Fibroblast of skin of left quadriceps (primary cell): ENCODE measurements at regions not wholly inside any gene's neighbourhood (a gene's known extent, or its start where the extent isn't known, plus 50 kb on each side); places are given as distances from the start of the nearest gene placed in this dataset.
A peak's percentile ranks its signal among the peaks of the same experiment; 100 is the strongest.

Source experiments
- DNase-seq, 2 experiments: peaks; one replicate each; pipeline ENCODE4 v3.0.0-alpha.2; 2013; ENCODE audit warnings: low read depth in 2 of 2

- no peak for DNase-seq
Measured at GRCh38 chr3:15952543-15953175, 154.9 kb upstream of the ANKRD28 start.

DNA sequence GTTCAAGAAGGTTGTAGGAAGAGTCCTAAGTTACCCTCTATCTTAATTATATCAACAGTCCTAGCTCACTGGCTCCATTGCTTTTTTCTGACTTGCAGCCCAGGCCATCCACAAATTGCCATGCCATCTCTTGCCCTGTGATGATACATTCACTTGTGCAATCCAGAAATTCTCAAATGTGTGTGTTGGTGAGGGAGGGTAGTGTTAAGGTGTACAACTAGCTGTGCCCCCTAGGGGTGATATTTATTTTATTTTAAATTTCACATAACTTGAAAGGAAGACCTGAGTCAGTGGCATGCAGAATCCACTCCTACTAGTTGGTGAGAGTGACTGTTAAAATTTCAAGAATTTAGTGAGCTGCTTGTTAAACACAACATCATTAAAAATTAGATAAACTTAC is 156.1 kb upstream of the ANKRD28 start:
- DNase-seq: no peak

GRCh38 chr3:15955968-15956367 is 158.2 kb upstream of the ANKRD28 start:
- DNase-seq: no peak

GRCh38 chr3:15958692-15959433 is 161.1 kb upstream of the ANKRD28 start:
- no peak for DNase-seq

DNA sequence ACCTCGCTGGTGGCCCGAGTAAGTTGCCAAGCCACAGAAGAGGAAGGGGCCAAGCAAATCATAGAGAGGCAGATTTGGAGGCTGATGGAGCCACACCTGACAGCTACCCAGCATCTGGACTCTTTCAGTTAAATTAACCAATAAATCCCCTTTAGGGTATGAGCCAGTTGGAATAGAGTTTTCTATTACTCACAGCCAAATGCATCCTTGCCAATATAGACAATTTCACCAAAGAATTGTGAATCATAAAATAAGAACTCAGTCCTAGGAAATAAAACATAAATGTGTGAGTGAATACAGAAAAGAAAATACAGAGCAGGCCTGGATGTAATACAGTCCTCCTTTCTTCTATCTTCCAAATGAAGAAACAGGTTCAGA is 161.6 kb upstream of the ANKRD28 start:
- peak in 1 of 2 experiments; percentile 31 for DNase-seq

- DNase-seq: no peak
Measured at GRCh38 chr3:15964605-15965442, 167.0 kb upstream of the ANKRD28 start.

DNA sequence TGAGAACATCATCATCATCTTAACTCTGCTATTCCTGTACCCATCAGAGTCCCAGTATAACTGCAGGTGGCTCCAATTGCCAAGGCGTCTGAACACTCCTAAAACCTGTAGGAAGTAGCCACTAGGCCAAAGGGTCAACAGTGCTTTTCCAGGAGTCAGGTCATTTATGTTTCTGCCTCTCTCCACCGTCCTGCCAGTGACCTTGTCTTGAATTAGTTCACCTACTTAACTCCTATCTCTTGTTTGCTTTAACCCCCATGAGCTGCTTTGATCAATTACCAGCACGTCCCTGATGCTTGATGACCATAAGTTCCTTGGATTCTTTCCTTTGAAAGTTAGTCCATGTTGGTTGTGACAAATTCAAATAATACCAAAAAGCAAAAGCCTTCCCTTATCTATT is 169.8 kb upstream of the ANKRD28 start:
- no peak for DNase-seq

GRCh38 chr3:15969874-15970640 is 172.3 kb upstream of the ANKRD28 start:
- DNase-seq: no peak

- DNase-seq: no peak
Measured at GRCh38 chr3:15973414-15973813, 175.6 kb upstream of the ANKRD28 start.

DNA sequence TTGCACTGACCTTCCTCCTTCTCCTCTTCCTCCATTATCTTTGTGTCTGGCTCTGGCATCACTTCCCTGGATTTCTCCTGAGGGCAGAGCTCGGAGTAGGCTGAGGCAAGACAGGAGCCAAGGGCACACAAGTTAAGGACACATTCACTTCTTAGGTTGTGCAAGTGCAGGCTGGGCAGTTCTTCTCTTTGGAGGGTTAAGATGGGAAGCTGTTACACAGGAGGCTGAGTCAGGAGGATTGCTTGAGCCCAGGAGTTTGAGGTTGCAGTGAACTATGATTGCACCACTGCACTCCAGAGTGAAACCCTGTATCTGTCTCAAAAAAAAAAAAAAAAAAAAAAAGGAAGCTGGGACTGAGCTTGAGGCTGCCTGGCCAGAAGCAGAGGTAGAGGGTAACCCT is 176.2 kb upstream of the ANKRD28 start:
- DNase-seq: no peak

DNA sequence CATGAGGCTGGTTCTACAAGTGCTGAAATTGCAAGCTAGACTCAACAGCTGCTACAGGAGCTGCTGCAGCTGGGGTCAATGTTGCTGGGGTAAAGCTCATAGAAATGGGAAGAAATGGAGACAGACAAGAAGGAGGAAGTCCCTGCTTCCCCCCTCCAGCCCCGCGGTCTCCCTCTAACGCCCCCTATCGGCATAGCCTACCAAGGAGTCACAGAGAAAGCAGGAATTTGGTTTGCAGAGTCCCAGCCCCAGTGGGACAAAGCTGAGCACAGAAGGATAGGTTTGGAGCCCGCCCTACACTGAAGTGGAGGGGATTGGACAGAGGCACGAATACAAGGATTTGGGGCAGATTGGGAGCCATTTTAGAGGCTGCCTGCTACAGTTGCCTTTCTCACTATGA is 176.9 kb upstream of the ANKRD28 start:
- no peak for DNase-seq

GRCh38 chr3:15976524-15976923 is 178.7 kb upstream of the ANKRD28 start:
- no peak for DNase-seq

DNA sequence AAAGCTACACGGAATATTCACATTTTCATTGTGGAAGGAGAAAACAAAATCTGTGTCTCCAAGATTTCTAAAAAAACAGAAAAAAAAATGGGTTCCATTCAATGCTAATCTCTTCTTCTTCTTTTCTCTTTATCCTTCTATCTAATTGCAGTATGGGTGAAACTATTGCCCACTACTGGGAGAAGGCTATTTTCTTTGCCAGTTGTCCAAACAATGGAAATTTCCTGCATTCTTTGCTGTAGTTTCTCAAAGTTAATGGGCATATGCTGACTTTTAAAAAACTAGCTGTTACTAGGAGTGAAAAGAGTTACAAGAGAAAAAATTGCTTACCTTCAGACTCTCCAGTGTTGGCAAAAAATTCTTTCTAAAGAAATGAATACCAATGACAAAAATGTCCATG is 179.3 kb upstream of the ANKRD28 start:
- no peak for DNase-seq

DNA sequence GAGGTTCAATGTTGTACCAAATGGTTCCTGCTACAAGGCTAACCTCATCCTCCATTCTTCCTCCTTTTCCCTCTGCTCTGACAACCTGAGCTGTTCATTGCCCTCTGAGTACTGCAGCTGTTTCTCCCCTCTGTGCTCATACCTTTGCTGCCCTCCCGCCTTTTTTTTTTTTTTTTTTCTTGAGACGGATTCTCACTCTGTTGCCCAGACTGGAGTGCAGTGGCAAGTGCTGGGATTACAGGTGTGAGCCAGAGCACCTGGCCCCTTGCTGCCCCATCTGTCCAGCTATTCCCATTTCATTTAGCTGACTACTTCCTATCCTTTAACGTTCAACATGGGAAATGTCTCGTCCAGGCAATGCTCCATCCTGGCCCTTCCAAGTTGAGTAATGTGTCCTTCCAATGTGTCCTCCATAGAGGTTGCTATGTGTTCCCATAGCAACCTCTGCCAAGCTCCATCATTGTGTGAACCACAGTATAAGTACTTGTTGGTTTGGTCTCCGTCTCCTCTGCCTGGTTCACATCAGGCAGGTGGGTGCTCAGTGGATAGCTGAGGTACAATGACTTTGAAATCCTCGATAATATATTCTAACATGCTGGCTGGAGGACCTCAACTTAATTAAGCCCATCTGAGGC is 179.9 kb upstream of the ANKRD28 start:
- no peak for DNase-seq

- DNase-seq: no peak
Measured at GRCh38 chr3:15978801-15979200, 181.0 kb upstream of the ANKRD28 start.

- DNase-seq: no peak
Measured at GRCh38 chr3:15979495-15979894, 181.7 kb upstream of the ANKRD28 start.

DNA sequence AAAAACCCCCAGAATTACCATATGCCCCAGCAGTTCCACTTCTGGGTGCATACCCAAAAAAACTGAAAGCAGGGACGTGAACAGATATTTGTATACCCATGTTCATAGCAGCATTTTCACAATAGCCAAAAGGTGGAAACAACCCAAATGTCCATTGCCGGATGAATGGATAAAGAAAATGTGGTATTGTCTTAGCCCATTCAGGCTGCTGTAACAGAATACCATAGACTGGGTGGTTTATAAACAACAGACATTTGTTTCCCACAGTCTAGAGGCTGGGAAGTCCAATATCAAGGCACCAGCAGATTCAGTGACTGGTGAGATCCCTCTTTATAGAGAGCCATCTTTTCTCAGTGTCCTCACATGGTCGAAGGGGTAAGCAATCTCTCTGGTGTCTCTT is 182.1 kb upstream of the ANKRD28 start:
- no peak for DNase-seq

DNA sequence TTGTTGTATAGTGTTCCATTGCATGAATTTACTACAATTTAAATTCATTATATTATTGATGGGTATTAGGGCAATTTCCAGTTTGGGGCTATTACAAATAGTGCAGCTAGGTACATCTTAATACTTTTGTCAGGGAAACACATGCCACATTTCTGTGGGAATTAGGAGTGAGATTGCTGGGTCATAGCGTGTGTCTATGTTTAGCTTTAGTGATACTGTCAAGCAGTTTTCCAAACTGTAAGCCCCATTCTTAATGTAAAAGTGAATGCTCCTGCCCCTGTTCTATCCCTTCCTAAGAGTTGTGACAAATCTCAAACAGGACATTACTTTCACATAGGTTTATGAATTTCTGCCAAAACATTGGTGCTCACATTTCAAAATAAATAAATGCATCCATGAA is 184.5 kb upstream of the ANKRD28 start:
- DNase-seq: no peak

DNA sequence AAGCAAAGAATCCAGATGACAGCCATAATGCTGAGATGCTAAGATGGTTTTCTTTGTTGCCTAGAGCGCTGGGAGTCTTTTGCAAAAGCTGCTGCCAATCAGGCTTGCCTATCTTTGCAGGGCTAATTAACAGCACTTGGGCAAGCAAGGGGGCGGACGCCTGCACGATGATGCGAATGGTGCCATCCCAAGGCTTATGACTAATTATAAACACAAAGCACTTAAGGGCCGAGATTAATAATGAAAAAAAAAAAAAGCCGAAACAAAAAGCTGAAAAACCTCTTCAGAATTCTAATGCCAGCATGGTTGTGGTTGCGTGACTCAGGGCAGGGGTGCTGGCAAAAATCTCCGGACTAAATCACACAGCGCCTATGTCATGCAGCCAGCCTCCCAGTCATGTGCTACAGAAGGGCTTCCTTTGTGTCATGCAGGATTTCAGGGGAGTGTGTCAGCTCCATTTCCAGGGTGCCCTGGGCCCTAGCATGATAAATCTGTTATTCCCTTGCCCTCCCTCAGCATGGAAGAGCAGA is 185.0 kb upstream of the ANKRD28 start:
- DNase-seq: peak; percentile 81 to 83

DNA sequence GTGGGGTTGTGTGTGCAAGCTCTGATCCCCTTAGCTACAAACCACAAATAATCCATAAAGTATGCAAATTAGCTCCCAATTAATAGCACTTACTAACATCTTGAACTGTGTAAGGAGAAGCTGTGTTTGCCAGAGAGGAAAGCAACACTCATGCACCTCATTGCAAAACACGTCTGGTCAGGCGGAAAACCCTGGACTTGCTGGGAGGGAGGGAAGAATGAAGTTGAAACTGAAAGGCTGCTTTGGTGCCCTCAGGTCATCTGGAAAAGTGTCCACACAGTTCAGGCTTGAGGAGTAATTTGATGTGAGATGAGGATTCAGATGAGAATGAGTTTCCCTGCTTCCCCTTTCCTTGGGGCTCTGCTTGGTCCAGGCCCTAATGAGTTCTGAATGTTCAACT is 185.5 kb upstream of the ANKRD28 start:
- DNase-seq: no peak

GRCh38 chr3:15983693-15984092 is 185.9 kb upstream of the ANKRD28 start:
- no peak for DNase-seq
